ENCODE measurements at regions not wholly inside any gene's neighbourhood (a gene's known extent, or its start where the extent isn't known, plus 50 kb on each side); places are given as distances from the start of the nearest gene placed in this dataset.
A peak's percentile ranks its signal among the peaks of the same experiment; 100 is the strongest.

DNA sequence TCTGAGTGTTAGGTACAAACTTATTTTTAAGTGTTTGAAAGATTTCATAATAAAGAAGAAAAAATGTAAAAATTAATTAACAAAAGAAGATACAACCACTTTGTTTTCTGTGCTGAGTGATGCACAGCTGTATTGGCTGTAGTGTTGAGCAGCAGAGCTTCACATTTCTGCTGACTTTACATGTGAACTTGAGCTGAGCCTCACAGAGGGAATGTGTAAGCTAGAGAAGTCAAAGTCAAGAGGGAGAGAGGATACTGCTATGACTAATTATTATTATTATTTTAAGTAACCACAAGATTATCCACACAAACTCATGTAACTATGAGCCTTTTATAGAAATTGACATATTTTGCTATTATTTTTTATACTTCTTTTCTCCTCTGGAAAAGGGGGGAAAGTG, 159.1 kb upstream of the ZSWIM2 start:
- TF ChIP-seq POLR2A (IDR thresholded peaks at IDR 0.05) (no peak), POLR2AphosphoS5 (IDR thresholded peaks at IDR 0.05) (no peak)
- TF ChIP-seq, protein P1, sequence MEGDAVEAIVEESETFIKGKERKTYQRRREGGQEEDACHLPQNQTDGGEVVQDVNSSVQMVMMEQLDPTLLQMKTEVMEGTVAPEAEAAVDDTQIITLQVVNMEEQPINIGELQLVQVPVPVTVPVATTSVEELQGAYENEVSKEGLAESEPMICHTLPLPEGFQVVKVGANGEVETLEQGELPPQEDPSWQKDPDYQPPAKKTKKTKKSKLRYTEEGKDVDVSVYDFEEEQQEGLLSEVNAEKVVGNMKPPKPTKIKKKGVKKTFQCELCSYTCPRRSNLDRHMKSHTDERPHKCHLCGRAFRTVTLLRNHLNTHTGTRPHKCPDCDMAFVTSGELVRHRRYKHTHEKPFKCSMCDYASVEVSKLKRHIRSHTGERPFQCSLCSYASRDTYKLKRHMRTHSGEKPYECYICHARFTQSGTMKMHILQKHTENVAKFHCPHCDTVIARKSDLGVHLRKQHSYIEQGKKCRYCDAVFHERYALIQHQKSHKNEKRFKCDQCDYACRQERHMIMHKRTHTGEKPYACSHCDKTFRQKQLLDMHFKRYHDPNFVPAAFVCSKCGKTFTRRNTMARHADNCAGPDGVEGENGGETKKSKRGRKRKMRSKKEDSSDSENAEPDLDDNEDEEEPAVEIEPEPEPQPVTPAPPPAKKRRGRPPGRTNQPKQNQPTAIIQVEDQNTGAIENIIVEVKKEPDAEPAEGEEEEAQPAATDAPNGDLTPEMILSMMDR (IDR thresholded peaks at IDR 0.05 in 8 of 11, conservative IDR thresholded peaks at IDR 0.05 in 3 of 11), result no peak
- no peaks in the 10 kb centered on the region for H3K4me1 ChIP-seq
- H3K9me3 ChIP-seq, result peaks cover 0 to 2% (median 0%) of the 10 kb centered on the region in 8 donors
- H3K4me3 ChIP-seq, result no peak overlapping the region
- no peak overlapping the region for H3K27ac ChIP-seq
- H3K36me3 ChIP-seq, result no peaks in the 10 kb centered on the region
- intact Hi-C loops (cut with DNase I; ENCODE audit: low total_unique reads), result no loop called here
- no peak for DNase-seq
- H3K27me3 ChIP-seq (replicated peaks in 1 of 7), result no peaks in the 10 kb centered on the region

DNA sequence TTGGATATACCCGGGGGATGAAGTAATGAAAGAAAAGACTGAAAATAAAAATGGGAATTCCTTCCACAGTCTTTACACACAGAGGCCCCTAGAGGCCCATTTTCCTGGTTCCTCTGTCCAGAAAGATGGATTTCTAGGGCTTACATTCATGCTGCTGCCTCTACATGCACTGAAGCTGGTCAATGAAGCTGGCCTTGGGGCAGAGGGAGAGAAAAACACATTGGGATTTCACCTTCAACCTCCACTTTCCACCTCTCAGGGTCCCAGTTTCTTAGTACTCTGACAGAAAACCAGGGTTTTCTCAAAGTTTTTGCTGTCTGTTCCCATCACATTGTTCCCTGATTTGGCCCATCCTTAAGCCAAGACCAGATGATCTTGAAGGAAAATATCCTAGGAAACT, 154.6 kb upstream of the ZSWIM2 start:
- peak overlapping the region in 1 of 8 donors; percentile 28 for H3K4me3 ChIP-seq
- 70 to 85% (median 74%) methylated on average over 1 of the region's 1 CpG for WGBS, 5 donors

DNA sequence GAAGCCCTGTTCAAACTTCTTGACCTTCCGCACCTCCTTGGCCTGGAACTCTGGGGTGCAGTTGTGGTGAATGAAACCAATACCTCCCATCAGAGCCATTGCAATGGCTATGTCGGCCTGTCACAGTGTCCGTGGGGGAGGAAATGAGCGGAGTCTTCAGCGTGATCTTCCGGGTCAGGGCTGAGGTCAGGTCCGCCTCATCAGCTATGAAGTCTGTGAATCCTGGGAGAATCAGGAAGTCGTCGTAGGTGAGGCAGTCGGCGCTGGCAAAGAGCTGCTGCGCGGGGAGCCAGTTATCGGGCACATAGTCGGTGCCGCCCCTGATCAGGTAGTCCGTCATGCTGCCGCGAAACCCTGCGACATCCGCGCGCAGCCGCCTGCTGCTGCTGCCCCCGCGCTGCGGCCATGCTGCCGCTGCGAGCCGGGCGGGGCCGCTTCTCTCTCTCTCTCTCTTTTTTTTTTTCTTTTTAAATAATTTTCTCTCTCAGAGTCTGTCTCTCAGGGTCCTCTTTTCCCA, 154.1 kb upstream of the ZSWIM2 start:
- 78 to 89% (median 88%) methylated on average over 31 to 32 of the region's 32 CpGs for WGBS, 5 donors
- intact Hi-C loops (cut with DNase I; ENCODE audit: low total_unique reads), result no loop called here
- TF ChIP-seq POLR2AphosphoS5 (IDR thresholded peaks at IDR 0.05) (no peak), POLR2A (IDR thresholded peaks at IDR 0.05) (no peak)
- TF ChIP-seq, protein P1 (IDR thresholded peaks at IDR 0.05 in 8 of 11, conservative IDR thresholded peaks at IDR 0.05 in 3 of 11), result no peak
- no peak for DNase-seq
- H3K4me1 ChIP-seq, result no peaks in the 10 kb centered on the region
- peak overlapping the region in 1 of 8 donors; percentile 28 for H3K4me3 ChIP-seq
- H3K27ac ChIP-seq, result no peak overlapping the region
- peaks cover 0 to 24% (median 3%) of the 10 kb centered on the region in 8 donors for H3K9me3 ChIP-seq
- H3K36me3 ChIP-seq, result no peaks in the 10 kb centered on the region
- no peaks in the 10 kb centered on the region for H3K27me3 ChIP-seq (replicated peaks in 1 of 7)

More for the DNA sequence above, 154.6 kb upstream of the ZSWIM2 start:
- no peaks in the 10 kb centered on the region for H3K27me3 ChIP-seq (replicated peaks in 1 of 7)
- H3K9me3 ChIP-seq, result peaks cover 0 to 24% (median 3%) of the 10 kb centered on the region in 8 donors
- TF ChIP-seq, protein P1 (IDR thresholded peaks at IDR 0.05 in 8 of 11, conservative IDR thresholded peaks at IDR 0.05 in 3 of 11), result no peak
- TF ChIP-seq POLR2A (IDR thresholded peaks at IDR 0.05) (no peak), POLR2AphosphoS5 (IDR thresholded peaks at IDR 0.05) (no peak)
- intact Hi-C loops (cut with DNase I; ENCODE audit: low total_unique reads), result no loop called here
- H3K36me3 ChIP-seq, result no peaks in the 10 kb centered on the region
- no peak overlapping the region for H3K27ac ChIP-seq
- H3K4me1 ChIP-seq, result no peaks in the 10 kb centered on the region
- no peak for DNase-seq

DNA sequence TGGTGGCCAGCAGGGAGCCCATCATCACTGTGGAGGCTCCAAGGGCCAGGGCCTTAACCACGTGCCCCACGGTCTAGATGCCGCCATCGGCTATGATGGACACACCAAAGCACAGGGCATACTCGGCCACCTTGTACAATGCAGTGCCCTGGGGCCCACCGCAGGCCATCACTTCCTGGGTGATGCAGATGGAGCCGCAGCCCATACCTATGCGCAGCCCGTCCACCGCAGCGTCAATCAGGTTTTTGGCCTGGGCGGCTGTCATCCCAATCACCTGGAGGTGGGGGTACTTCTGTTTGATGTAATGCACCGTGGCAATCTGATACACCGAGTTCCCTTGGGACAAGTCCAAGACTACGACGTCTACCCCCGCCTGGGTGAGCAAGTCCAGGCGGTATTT, 153.3 kb upstream of the ZSWIM2 start:
- no peak for DNase-seq
- Histone ChIP-seq H3K27ac (no peak overlapping the region), H3K27me3 (replicated peaks in 1 of 7) (no peaks in the 10 kb centered on the region), H3K9me3 (peaks cover 0 to 24% (median 3%) of the 10 kb centered on the region in 8 donors), H3K4me1 (no peaks in the 10 kb centered on the region), H3K36me3 (no peaks in the 10 kb centered on the region), H3K4me3 (no peak overlapping the region)
- TF ChIP-seq POLR2AphosphoS5 (IDR thresholded peaks at IDR 0.05) (no peak), POLR2A (IDR thresholded peaks at IDR 0.05) (no peak)
- TF ChIP-seq, protein P1 (IDR thresholded peaks at IDR 0.05 in 8 of 11, conservative IDR thresholded peaks at IDR 0.05 in 3 of 11), result no peak
- intact Hi-C loops (cut with DNase I; ENCODE audit: low total_unique reads), result no loop called here
- 90 to 97% (median 93%) methylated on average over 15 to 18 of the region's 18 CpGs for WGBS, 5 donors

All from spleen (tissue), 11 donors.